HG03571 (cell line): ENCODE measurements at regions not wholly inside any gene's neighbourhood (a gene's known extent, or its start where the extent isn't known, plus 50 kb on each side); places are given as distances from the start of the nearest gene placed in this dataset.

Experiments used
- ATAC-seq: cut with Tn5 transposase; IDR thresholded peaks from one replicate; pipeline ENCODE4 v1.9.1; 2021; ENCODE audit not compliant: unreplicated experiment

- ATAC-seq: no peak
These were observed 59.7 kb upstream of the DAPK1 start for GRCh38 chr9:87437966-87438365.

- no peak for ATAC-seq
These were observed 56.4 kb upstream of the DAPK1 start for GRCh38 chr9:87441251-87441650.

- no peak for ATAC-seq
These were observed 55.2 kb upstream of the DAPK1 start for GRCh38 chr9:87442451-87442850.

GRCh38 chr9:87443006-87443405, 54.7 kb upstream of the DAPK1 start:
- no peak for ATAC-seq

- no peak for ATAC-seq
These were observed 54.2 kb upstream of the DAPK1 start for GRCh38 chr9:87443461-87443860.

GRCh38 chr9:87445646-87446045, 52.0 kb upstream of the DAPK1 start:
- ATAC-seq: no peak

- no peak for ATAC-seq
These were observed 51.1 kb upstream of the DAPK1 start for GRCh38 chr9:87446527-87446926.

- no peak for ATAC-seq
These were observed 49.9 kb upstream of the DAPK1 start for GRCh38 chr9:87447547-87448432.
